Ishikawa (cell line): ENCODE measurements at regions not wholly inside any gene's neighbourhood (a gene's known extent, or its start where the extent isn't known, plus 50 kb on each side); places are given as distances from the start of the nearest gene placed in this dataset.

Experiments used
- CEBPB ChIP-seq: IDR thresholded peaks from 2 replicates; pipeline ENCODE4 v1.6.1; 2012
- EGR1 ChIP-seq: IDR thresholded peaks from 2 replicates; pipeline ENCODE4 v1.6.1; 2012
- EP300 ChIP-seq: IDR thresholded peaks from 2 replicates; pipeline ENCODE4 v1.6.1; 2012; ENCODE audit warnings: borderline replicate concordance
- FOXM1 ChIP-seq: IDR thresholded peaks from 2 replicates; pipeline ENCODE4 v1.6.1; 2012; ENCODE audit warnings: low read depth, borderline replicate concordance
- MAX ChIP-seq: IDR thresholded peaks from 2 replicates; pipeline ENCODE4 v1.6.1; 2012
- NFIC ChIP-seq: IDR thresholded peaks from 2 replicates; pipeline ENCODE4 v1.6.1; 2012
- RAD21 ChIP-seq: IDR thresholded peaks from 2 replicates; pipeline ENCODE4 v1.6.1; 2012; ENCODE audit warnings: low read depth
- TAF1 ChIP-seq: IDR thresholded peaks from 2 replicates; pipeline ENCODE4 v1.6.1; 2012; ENCODE audit warnings: low read depth, mild to moderate bottlenecking
- TCF12 ChIP-seq: IDR thresholded peaks from 2 replicates; pipeline ENCODE4 v1.6.1; 2012; ENCODE audit warnings: low read depth
- TEAD4 ChIP-seq: IDR thresholded peaks from 2 replicates; pipeline ENCODE4 v1.6.1; 2012
- ZBTB7A ChIP-seq: IDR thresholded peaks from 2 replicates; pipeline ENCODE4 v1.6.1; 2012; ENCODE audit warnings: low read depth
- TF ChIP-seq, protein P1 (sequence below): IDR thresholded peaks from 2 replicates; pipeline ENCODE4 v1.6.1; 2012; ENCODE audit warnings: low read depth, mild to moderate bottlenecking

GRCh38 chr12:78560633-78561032, 303.9 kb upstream of the SYT1 start:
- TF ChIP-seq RAD21 (no peak), EP300 (no peak), TCF12 (no peak), NFIC (no peak), TAF1 (no peak), CEBPB (no peak), FOXM1 (no peak), ZBTB7A (no peak), EGR1 (no peak), MAX (no peak), TEAD4 (no peak)
- TF ChIP-seq, protein P1, sequence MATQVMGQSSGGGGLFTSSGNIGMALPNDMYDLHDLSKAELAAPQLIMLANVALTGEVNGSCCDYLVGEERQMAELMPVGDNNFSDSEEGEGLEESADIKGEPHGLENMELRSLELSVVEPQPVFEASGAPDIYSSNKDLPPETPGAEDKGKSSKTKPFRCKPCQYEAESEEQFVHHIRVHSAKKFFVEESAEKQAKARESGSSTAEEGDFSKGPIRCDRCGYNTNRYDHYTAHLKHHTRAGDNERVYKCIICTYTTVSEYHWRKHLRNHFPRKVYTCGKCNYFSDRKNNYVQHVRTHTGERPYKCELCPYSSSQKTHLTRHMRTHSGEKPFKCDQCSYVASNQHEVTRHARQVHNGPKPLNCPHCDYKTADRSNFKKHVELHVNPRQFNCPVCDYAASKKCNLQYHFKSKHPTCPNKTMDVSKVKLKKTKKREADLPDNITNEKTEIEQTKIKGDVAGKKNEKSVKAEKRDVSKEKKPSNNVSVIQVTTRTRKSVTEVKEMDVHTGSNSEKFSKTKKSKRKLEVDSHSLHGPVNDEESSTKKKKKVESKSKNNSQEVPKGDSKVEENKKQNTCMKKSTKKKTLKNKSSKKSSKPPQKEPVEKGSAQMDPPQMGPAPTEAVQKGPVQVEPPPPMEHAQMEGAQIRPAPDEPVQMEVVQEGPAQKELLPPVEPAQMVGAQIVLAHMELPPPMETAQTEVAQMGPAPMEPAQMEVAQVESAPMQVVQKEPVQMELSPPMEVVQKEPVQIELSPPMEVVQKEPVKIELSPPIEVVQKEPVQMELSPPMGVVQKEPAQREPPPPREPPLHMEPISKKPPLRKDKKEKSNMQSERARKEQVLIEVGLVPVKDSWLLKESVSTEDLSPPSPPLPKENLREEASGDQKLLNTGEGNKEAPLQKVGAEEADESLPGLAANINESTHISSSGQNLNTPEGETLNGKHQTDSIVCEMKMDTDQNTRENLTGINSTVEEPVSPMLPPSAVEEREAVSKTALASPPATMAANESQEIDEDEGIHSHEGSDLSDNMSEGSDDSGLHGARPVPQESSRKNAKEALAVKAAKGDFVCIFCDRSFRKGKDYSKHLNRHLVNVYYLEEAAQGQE: no peak
